VCaP (cell line): ENCODE measurements at regions not wholly inside any gene's neighbourhood (a gene's known extent, or its start where the extent isn't known, plus 50 kb on each side); places are given as distances from the start of the nearest gene placed in this dataset.

Experiments used
- H3K27ac ChIP-seq: fragments of 450-650 bp; 2 replicates; pipeline ENCODE4 v1.5.1; 2017
- TF ChIP-seq, protein P1 (sequence below): fragments of 450-650 bp; conservative IDR thresholded peaks from 2 replicates; pipeline ENCODE4 v1.5.1; 2017; ENCODE audit warnings: mild to moderate bottlenecking, moderate library complexity

DNA sequence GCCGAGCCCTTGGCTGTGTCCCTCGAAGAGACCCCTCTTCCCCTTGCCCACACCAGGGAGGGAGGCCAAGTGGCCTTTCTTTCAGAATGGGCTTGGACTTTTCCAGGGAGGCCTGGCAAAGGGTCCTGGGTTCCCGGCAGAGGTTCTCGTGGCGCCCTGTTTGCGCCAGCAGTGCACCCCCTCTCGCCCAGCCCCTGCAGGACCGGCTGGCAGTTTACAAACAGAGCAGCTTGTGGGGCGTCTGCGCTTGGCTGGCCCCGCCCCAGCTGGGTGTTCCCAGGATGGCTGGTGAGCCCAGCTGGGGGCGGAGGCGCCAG, 137.8 kb upstream of the CIBAR2 start:
- H3K27ac ChIP-seq, result no peak overlapping the region
- TF ChIP-seq, protein P1, sequence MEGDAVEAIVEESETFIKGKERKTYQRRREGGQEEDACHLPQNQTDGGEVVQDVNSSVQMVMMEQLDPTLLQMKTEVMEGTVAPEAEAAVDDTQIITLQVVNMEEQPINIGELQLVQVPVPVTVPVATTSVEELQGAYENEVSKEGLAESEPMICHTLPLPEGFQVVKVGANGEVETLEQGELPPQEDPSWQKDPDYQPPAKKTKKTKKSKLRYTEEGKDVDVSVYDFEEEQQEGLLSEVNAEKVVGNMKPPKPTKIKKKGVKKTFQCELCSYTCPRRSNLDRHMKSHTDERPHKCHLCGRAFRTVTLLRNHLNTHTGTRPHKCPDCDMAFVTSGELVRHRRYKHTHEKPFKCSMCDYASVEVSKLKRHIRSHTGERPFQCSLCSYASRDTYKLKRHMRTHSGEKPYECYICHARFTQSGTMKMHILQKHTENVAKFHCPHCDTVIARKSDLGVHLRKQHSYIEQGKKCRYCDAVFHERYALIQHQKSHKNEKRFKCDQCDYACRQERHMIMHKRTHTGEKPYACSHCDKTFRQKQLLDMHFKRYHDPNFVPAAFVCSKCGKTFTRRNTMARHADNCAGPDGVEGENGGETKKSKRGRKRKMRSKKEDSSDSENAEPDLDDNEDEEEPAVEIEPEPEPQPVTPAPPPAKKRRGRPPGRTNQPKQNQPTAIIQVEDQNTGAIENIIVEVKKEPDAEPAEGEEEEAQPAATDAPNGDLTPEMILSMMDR, result no peak

DNA sequence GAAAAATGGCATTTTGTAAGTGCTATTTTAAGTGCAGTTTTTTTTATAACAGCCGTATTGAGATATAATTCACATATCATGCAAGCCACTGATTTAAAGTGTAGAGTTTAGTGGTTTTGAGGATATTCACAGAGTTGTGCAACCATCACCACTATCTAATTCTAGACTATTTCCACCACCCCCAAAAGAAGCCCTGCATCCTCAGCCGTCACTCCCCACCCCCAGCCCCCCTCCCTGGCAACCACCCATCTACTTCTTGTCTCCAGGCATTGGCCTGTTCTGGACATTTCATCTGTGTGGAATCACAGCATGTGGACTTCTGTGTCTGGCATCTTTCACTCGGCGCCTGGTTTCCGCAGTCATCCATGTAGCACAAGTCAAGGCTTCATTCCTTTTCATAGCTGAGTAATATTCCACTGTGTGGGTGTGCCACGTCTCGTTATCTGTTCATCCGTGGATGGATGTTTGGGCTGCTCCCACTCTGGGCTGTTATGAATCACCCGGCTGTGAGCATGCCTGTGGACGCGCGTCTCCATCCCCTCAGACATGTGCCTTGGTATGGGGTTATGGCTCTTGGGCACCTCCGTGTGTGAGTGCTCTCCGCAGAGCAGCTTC, 138.4 kb upstream of the CIBAR2 start:
- H3K27ac ChIP-seq, result no peak overlapping the region
- TF ChIP-seq, protein P1, result no peak

DNA sequence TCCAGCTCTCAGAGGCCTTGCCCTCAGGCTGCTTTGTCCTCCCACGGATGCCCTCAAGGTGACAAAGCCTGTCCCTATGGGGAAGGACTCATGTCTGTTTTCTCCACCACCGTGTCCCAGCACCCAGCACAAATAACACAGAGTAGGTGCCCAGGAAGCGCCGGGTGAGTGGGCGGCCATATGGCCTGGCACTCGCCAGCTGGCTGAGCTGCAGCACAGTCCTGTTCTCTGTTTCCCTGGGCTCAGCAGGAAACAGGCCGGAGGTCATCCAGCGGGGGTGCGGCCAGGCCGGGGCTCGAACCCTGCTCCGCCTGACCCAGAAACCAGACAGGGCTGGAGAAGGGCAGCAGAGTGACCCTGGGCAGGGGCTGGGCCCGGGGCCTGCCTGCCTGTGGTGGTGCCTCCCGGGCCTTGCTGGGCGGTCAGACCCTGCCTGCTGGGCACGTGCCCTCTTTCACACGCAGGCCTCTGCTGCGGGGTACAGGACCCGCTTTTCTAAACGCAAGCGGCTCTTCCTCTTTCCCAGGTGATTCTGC, 139.0 kb upstream of the CIBAR2 start:
- TF ChIP-seq, protein P1, result no peak
- no peak overlapping the region for H3K27ac ChIP-seq

DNA sequence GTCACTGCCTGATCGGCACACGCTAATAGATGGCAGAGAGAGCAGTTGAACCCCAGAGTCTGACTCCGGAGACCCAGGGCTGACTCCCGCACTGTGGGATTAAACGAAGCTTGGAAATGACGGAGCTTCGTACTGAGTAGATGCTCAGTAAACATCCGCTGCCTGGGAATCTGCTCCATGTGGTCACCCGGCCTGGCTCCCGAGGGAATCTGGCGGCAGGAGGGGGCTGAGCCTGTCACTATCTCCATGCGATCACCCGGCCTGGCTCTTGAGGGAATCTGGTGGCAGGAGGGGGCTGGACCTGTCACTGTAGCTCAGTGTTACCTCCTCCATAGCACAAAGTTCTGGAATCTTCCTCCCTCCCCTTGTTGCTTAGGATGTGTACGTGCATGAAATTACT, 139.7 kb upstream of the CIBAR2 start:
- TF ChIP-seq, protein P1, result no peak

DNA sequence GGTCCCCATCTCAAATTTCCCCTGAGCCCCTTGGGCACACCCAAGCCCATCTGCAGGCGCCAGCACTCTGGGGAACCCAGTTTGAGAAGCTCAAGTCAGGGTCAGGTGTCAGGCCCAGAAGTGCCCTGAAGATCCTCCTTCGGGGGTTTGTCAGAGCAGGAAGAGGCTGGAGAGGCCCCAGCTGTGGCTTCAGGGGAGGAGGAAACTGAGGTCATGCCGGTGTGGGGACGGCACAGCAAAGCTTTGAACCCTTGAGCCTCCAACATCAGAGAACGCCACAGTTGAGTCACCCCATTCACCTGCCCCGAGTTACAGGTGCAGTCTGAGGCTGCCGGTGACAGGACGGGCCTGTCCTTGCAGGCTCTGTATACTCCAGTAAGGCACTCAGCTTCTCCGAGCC, 140.2 kb upstream of the CIBAR2 start:
- TF ChIP-seq, protein P1, result no peak
- H3K27ac ChIP-seq, result no peak overlapping the region

More for the DNA sequence above, 139.7 kb upstream of the CIBAR2 start:
- no peak overlapping the region for H3K27ac ChIP-seq

DNA sequence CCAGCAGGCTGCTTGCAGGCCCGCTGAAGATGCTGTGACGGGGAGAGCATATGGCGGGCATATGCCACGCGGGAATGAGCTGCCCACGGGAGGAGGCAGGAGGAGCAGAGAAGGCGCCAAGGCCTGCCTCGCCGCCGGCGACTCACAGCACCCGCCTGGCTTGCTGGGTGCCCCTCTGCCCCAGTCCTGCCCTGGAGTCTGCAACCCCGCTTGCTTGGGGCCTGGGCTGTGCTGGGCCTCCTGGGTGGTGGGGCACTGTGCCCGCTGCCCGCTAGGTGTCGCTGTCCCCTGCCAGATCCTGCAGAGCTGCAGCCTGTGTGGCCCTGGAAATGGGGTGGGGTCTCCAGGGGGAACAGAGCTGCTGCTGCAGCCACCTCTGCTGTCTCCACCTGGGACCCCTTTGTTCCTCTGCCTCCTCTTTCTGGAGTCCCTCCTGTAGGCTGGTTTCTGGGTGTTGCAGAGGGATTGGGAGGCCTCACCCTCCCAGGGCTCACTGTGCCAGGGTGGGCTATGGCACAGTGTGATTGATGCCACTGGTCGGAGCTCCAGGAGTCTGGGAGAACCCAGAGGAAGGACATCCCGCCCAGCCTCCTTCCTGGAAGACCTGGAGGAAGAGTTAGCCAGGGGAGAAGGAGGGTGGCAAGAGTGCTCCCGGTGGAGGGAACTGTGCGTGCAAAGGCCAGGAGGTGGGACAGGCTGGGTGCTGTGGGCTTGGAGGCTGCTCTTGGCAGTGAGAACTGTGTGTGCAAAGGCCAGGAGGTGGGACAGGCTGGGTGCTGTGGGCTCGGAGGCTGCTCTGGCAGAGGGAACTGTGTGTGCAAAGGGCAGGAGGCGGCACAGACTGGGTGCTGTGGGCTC, 141.0 kb upstream of the CIBAR2 start:
- no peak overlapping the region for H3K27ac ChIP-seq
- TF ChIP-seq, protein P1, result peak; percentile 71

DNA sequence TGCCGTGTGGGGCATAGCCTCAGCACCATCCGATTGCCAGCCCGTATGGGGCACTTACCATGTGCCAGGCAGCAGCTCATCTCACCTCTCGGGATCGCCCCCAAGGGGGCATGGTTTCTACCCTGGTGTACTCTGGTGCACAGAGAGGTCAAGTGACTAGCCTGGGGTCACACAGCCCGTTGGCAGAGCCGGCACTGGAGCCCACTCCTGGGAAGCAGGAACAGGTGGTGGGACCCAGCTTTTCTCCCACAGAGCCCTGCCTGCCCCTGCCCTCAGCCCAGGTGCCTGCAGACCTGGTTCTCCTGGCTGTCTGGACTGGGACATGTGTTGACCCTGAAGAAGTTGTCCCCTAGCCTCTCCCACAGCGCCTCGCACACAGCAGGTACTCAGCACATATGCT, 141.8 kb upstream of the CIBAR2 start:
- TF ChIP-seq, protein P1, result no peak

More for the DNA sequence above, 141.8 kb upstream of the CIBAR2 start:
- no peak overlapping the region for H3K27ac ChIP-seq
